IMR-90 (cell line): ENCODE measurements at regions not wholly inside any gene's neighbourhood (a gene's known extent, or its start where the extent isn't known, plus 50 kb on each side); places are given as distances from the start of the nearest gene placed in this dataset.

ENCODE experiments used
- ATAC-seq: fragments of 200-7000 bp; cut with Tn5 transposase; 2 replicates; pipeline ENCODE4 v1.9.1; 2020; ENCODE audit warnings: low read depth, mild to moderate bottlenecking, moderate library complexity
- BruUV-seq: library from RNA; stranded (reverse); fragments of 400-500 nt; replicated peaks from 2 replicates; lab custom pipeline; 2021; lab: Mats Ljungman, UMichigan
- CTCF ChIA-PET: fragments of 300-600 bp; formaldehyde crosslinking; extraction: SDS; loops from one replicate; lab custom pipeline; 2021; ENCODE audit warnings: antibody characterized with exemption; lab: Yijun Ruan, JAX
- POLR2A ChIA-PET: fragments of 300-600 bp; sonication (Branson Sonifier 250); formaldehyde crosslinking; loops from one replicate; lab custom pipeline; 2022; ENCODE audit warnings: antibody characterized with exemption; ENCODE audit not compliant: unreplicated experiment; lab: Charles Lee
- DNase-seq: peaks from one replicate; pipeline ENCODE4 v3.0.0; 2013
- H2AFZ ChIP-seq: replicated peaks from 2 replicates; pipeline ENCODE3; 2013; ENCODE audit warnings: low read length, mild to moderate bottlenecking; ENCODE audit not compliant: poor library complexity
- H2AK5ac ChIP-seq: 2 replicates; pipeline ENCODE4 v1.6.1; 2013; ENCODE audit warnings: low read depth, low read length, inconsistent platforms
- H2AK9ac ChIP-seq: replicated peaks from 2 replicates; pipeline ENCODE3; 2013; ENCODE audit warnings: mild to moderate bottlenecking, low read depth, low read length, moderate library complexity; ENCODE audit not compliant: poor library complexity
- H2BK120ac ChIP-seq: 2 replicates; pipeline ENCODE4 v1.6.1; 2013; ENCODE audit warnings: low read depth, low read length, inconsistent platforms
- H2BK15ac ChIP-seq: 3 replicates; pipeline ENCODE4 v1.6.1; 2013; ENCODE audit warnings: low read depth, low read length, inconsistent platforms
- H2BK20ac ChIP-seq: 2 replicates; pipeline ENCODE4 v1.6.1; 2013; ENCODE audit warnings: low read depth, mild to moderate bottlenecking, inconsistent platforms, low read length, moderate library complexity
- H2BK5ac ChIP-seq: 2 replicates; pipeline ENCODE4 v1.6.1; 2013; ENCODE audit warnings: mild to moderate bottlenecking, low read depth, low read length, inconsistent platforms; ENCODE audit not compliant: poor library complexity, severe bottlenecking
- H3K14ac ChIP-seq: replicated peaks from 2 replicates; pipeline ENCODE4 v1.6.1; 2013; ENCODE audit warnings: low read depth, low read length, inconsistent platforms
- H3K18ac ChIP-seq: 2 replicates; pipeline ENCODE4 v1.6.1; 2013; ENCODE audit warnings: low read depth, low read length, control low read depth
- H3K23ac ChIP-seq: 2 replicates; pipeline ENCODE4 v1.6.1; 2013; ENCODE audit warnings: low read depth, low read length, inconsistent platforms
- H3K27ac ChIP-seq: 2 replicates; pipeline ENCODE4 v1.5.1; 2013; ENCODE audit warnings: mild to moderate bottlenecking, control low read depth, low read length; ENCODE audit not compliant: insufficient read depth
- H3K27me3 ChIP-seq: 2 replicates; pipeline ENCODE4 v1.6.1; 2013; ENCODE audit warnings: low read length; ENCODE audit not compliant: control insufficient read depth, insufficient read depth
- H3K36me3 ChIP-seq: 2 replicates; pipeline ENCODE4 v1.6.1; 2013; ENCODE audit warnings: low read length, mixed read lengths; ENCODE audit not compliant: control insufficient read depth, insufficient read depth
- H3K4ac ChIP-seq: 2 replicates; pipeline ENCODE4 v1.6.1; 2013; ENCODE audit warnings: low read depth, low read length, inconsistent platforms
- H3K4me1 ChIP-seq: 2 replicates; pipeline ENCODE4 v1.6.1; 2013; ENCODE audit warnings: low read length, mixed read lengths; ENCODE audit not compliant: control insufficient read depth, insufficient read depth
- H3K4me2 ChIP-seq: 2 replicates; pipeline ENCODE4 v1.6.1; 2013; ENCODE audit warnings: low read depth, mild to moderate bottlenecking, control low read depth, low read length, moderate library complexity
- H3K4me3 ChIP-seq: 2 replicates; pipeline ENCODE4 v1.5.1; 2013; ENCODE audit warnings: low read depth, mild to moderate bottlenecking, control low read depth, low read length, moderate library complexity; ENCODE audit not compliant: insufficient read depth
- H3K56ac ChIP-seq: 2 replicates; pipeline ENCODE4 v1.6.1; 2013; ENCODE audit warnings: low read length, inconsistent platforms; ENCODE audit not compliant: insufficient read depth; ENCODE audit errors: extremely low read depth
- H3K79me1 ChIP-seq, 2 experiments: 2 replicates each; pipeline ENCODE4 v1.6.1; 2013; ENCODE audit warnings: low read length in 2 of 2, inconsistent platforms in 1 of 2, low read depth in 1 of 2
- H3K9ac ChIP-seq: 2 replicates; pipeline ENCODE4 v1.6.1; 2013; ENCODE audit warnings: low read depth, low read length, control low read depth
- H3K9me1 ChIP-seq: 2 replicates; pipeline ENCODE4 v1.6.1; 2013; ENCODE audit warnings: low read length, inconsistent platforms; ENCODE audit not compliant: insufficient read depth
- H3K9me3 ChIP-seq: 2 replicates; pipeline ENCODE4 v1.6.1; 2013; ENCODE audit warnings: low read length; ENCODE audit not compliant: control insufficient read depth, insufficient read depth
- H4K20me1 ChIP-seq: 2 replicates; pipeline ENCODE4 v1.6.1; 2013; ENCODE audit warnings: low read length, inconsistent platforms; ENCODE audit not compliant: insufficient read depth
- H4K5ac ChIP-seq: 2 replicates; pipeline ENCODE4 v1.6.1; 2013; ENCODE audit warnings: mild to moderate bottlenecking, low read depth, low read length, control low read depth
- H4K8ac ChIP-seq, 2 experiments: 2 replicates each; pipeline ENCODE4 v1.6.1; 2013; ENCODE audit warnings: low read depth in 2 of 2, low read length in 2 of 2, control low read depth in 1 of 2, inconsistent platforms in 1 of 2
- H4K91ac ChIP-seq: 2 replicates; pipeline ENCODE4 v1.6.1; 2013; ENCODE audit warnings: low read depth, low read length, inconsistent platforms; ENCODE audit not compliant: insufficient read depth
- MAFK ChIP-seq: IDR thresholded peaks from 2 replicates; pipeline ENCODE4 v1.6.1; 2012; ENCODE audit warnings: low read depth, low read length, improper control_type of control experiment
- MAZ ChIP-seq: IDR thresholded peaks from 2 replicates; pipeline ENCODE4 v1.6.1; 2012; ENCODE audit warnings: low read depth, mild to moderate bottlenecking, low read length, improper control_type of control experiment, moderate library complexity, borderline replicate concordance
- POLR2A ChIP-seq: IDR thresholded peaks from 2 replicates; pipeline ENCODE4 v1.6.1; 2012; ENCODE audit warnings: mild to moderate bottlenecking, low read depth, low read length
- RCOR1 ChIP-seq: IDR thresholded peaks from 2 replicates; pipeline ENCODE4 v1.6.1; 2012; ENCODE audit warnings: mild to moderate bottlenecking, low read length, improper control_type of control experiment; ENCODE audit not compliant: insufficient replicate concordance
- dilution Hi-C: fragments of 300-500 bp; cut with HindIII; formaldehyde crosslinking; loops from one replicate; pipeline ENCODE4 v1.14.3; 2018; ENCODE audit warnings: low sequenced_read_pairs; ENCODE audit not compliant: unreplicated experiment
- in situ Hi-C: fragments of 300-500 bp; cut with MboI; formaldehyde crosslinking; loops from 3 replicates; pipeline ENCODE4 v1.14.3; 2019; ENCODE audit warnings: low sequenced_read_pairs, inconsistent platforms, mixed read lengths
- intact Hi-C: fragments of 100-400 bp; cut with micrococcal nuclease; formaldehyde crosslinking; loops from 2 replicates; pipeline ENCODE4 v1.10.0; 2022
- TF ChIP-seq, protein P1 (sequence below): fragments of 150-350 bp; IDR thresholded peaks from 2 replicates; pipeline ENCODE4 v1.6.1; 2017; ENCODE audit warnings: mild to moderate bottlenecking, antibody characterized with exemption, low read length, low read depth

DNA sequence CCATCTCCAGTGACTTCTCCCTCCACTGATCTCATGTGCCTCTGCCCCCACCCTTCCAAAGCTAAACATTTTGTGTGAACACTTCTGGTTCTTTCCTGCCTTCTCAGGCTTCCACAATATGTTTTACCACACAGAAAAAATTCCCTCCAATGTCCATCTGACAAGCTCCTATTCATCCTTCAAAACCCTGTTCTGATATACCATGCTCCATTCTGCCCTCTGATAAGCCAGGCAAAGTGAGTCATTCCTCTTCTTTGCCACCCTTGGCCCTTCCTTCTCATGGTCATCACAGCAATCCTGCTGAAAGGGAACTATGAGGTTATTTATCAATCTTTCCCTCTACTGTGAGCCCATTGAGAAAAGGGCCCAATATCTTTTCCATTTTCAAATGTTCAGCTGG is 97.6 kb downstream of the BARX1 start:
- Histone ChIP-seq H3K9me3 (no peaks in the 10 kb centered on the region), H3K4me3 (no peak overlapping the region), H3K56ac (no peak overlapping the region), H3K23ac (no peak overlapping the region), H3K4ac (no peak overlapping the region), H4K8ac (no peak overlapping the region), H3K4me1 (no peaks in the 10 kb centered on the region), H2BK5ac (no peak overlapping the region), H2BK120ac (no peak overlapping the region), H2BK15ac (no peak overlapping the region), H2BK20ac (no peak overlapping the region), H4K91ac (no peak overlapping the region), H3K18ac (no peak overlapping the region), H3K9me1 (no peaks in the 10 kb centered on the region), H4K5ac (no peak overlapping the region), H3K27ac (no peak overlapping the region), H3K27me3 (peaks cover 3% of the 10 kb centered on the region; the same call in 1 of the 2 replicates), H2AK5ac (no peak overlapping the region), H2AK9ac (no peak overlapping the region), H4K20me1 (no peaks in the 10 kb centered on the region), H3K14ac (no peak overlapping the region), H2AFZ (no peak overlapping the region), H3K36me3 (no peaks in the 10 kb centered on the region), H3K4me2 (no peak overlapping the region), H3K79me1 (no peaks in the 10 kb centered on the region), H3K9ac (no peak overlapping the region)
- BruUV-seq, result no TSS peak
- POLR2A ChIA-PET, result no interaction called here
- TF ChIP-seq MAZ (no peak), MAFK (no peak), POLR2A (no peak), RCOR1 (no peak)
- TF ChIP-seq, protein P1, sequence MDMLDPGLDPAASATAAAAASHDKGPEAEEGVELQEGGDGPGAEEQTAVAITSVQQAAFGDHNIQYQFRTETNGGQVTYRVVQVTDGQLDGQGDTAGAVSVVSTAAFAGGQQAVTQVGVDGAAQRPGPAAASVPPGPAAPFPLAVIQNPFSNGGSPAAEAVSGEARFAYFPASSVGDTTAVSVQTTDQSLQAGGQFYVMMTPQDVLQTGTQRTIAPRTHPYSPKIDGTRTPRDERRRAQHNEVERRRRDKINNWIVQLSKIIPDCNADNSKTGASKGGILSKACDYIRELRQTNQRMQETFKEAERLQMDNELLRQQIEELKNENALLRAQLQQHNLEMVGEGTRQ, result no peak
- intact Hi-C loops, result no loop called here
- CTCF ChIA-PET, result no interaction called here
- dilution Hi-C loops, result no loop called here
- no peak for ATAC-seq
- DNase-seq, result no peak
- in situ Hi-C loops, result loop anchor here (25.0 kb wide), 1 partner anchor 380 kb away; no protein-coding TSS in a partner anchor
